GM23338 (cell line): ENCODE measurements at regions not wholly inside any gene's neighbourhood (a gene's known extent, or its start where the extent isn't known, plus 50 kb on each side); places are given as distances from the start of the nearest gene placed in this dataset.
A peak's percentile ranks its signal among the peaks of the same experiment; 100 is the strongest.
"Not testable (repeated sequence)": the region's sequence is repeated elsewhere in the genome, so short reads cannot be mapped to it uniquely, and the experiment has no call there.

ENCODE experiments used
- ATAC-seq: fragments of 200-7000 bp; cut with Tn5 transposase; 3 replicates; pipeline ENCODE4 v1.9.1; 2020
- DNase-seq: peaks from one replicate; pipeline ENCODE4 v3.0.0-alpha.2; 2015; ENCODE audit warnings: low spot score
- H2AFZ ChIP-seq: fragments of 200-600 bp; sonication (generic); 2 replicates; pipeline ENCODE4 v1.8.0; 2016; ENCODE audit warnings: antibody characterized with exemption, mild to moderate bottlenecking, moderate library complexity
- H3F3A ChIP-seq: fragments of 200-600 bp; sonication (generic); replicated peaks from 2 replicates; pipeline ENCODE4 v1.8.0; 2017; ENCODE audit warnings: antibody characterized with exemption, mixed run types, low read depth
- H3K27ac ChIP-seq: fragments of 200-600 bp; sonication (generic); 2 replicates; pipeline ENCODE4 v1.6.1; 2016; ENCODE audit warnings: low read depth
- H3K27me3 ChIP-seq: fragments of 200-600 bp; sonication (generic); 2 replicates; pipeline ENCODE4 v1.8.0; 2016; ENCODE audit warnings: mild to moderate bottlenecking, mixed run types, moderate library complexity; ENCODE audit not compliant: insufficient read depth
- H3K36me3 ChIP-seq: fragments of 200-600 bp; sonication (generic); 2 replicates; pipeline ENCODE4 v1.8.0; 2016; ENCODE audit warnings: mild to moderate bottlenecking; ENCODE audit not compliant: insufficient read depth
- H3K4me1 ChIP-seq: fragments of 200-600 bp; sonication (generic); 2 replicates; pipeline ENCODE4 v1.8.0; 2016; ENCODE audit warnings: mild to moderate bottlenecking, moderate library complexity; ENCODE audit not compliant: insufficient read depth
- H3K4me2 ChIP-seq: fragments of 200-600 bp; sonication (generic); 2 replicates; pipeline ENCODE4 v1.7.1; 2017; ENCODE audit warnings: mixed run types
- H3K4me3 ChIP-seq: fragments of 200-600 bp; sonication (generic); 2 replicates; pipeline ENCODE4 v1.6.1; 2016; ENCODE audit warnings: mixed run types
- H3K79me2 ChIP-seq: fragments of 200-600 bp; sonication (generic); replicated peaks from 2 replicates; pipeline ENCODE4 v1.8.0; 2017; ENCODE audit warnings: mild to moderate bottlenecking; ENCODE audit not compliant: insufficient read depth
- H3K9me2 ChIP-seq: fragments of 200-600 bp; sonication (generic); 2 replicates; pipeline ENCODE4 v1.8.0; 2017; ENCODE audit not compliant: insufficient read depth
- H4K20me1 ChIP-seq: fragments of 200-600 bp; sonication (generic); replicated peaks from 2 replicates; pipeline ENCODE4 v1.8.0; 2017; ENCODE audit warnings: mild to moderate bottlenecking; ENCODE audit not compliant: insufficient read depth
- H3K27ac Mint-ChIP-seq: 2 replicates; pipeline ENCODE4 v1.8.0; 2020; ENCODE audit warnings: inconsistent platforms, mild to moderate bottlenecking, moderate library complexity, mixed read lengths
- H3K27me3 Mint-ChIP-seq: 3 replicates; pipeline ENCODE4 v1.8.0; 2022; ENCODE audit warnings: low read depth, mild to moderate bottlenecking, moderate library complexity, mixed read lengths, inconsistent platforms; ENCODE audit not compliant: insufficient read depth, poor library complexity
- H3K36me3 Mint-ChIP-seq: 3 replicates; pipeline ENCODE4 v1.8.0; 2021; ENCODE audit warnings: low read depth, mild to moderate bottlenecking, inconsistent platforms, moderate library complexity, mixed read lengths
- H3K4me1 Mint-ChIP-seq: 3 replicates; pipeline ENCODE4 v1.8.0; 2020; ENCODE audit warnings: mild to moderate bottlenecking, inconsistent platforms, mixed read lengths
- H3K4me3 Mint-ChIP-seq: 3 replicates; pipeline ENCODE4 v1.8.0; 2021; ENCODE audit warnings: moderate library complexity, mild to moderate bottlenecking, inconsistent platforms, mixed read lengths
- H3K9me3 Mint-ChIP-seq: 3 replicates; pipeline ENCODE4 v1.8.0; 2020; ENCODE audit warnings: moderate library complexity, mild to moderate bottlenecking, inconsistent platforms, mixed read lengths
- TF ChIP-seq, protein P1 (sequence below): fragments of 250-450 bp; sonication (Bioruptor Pico); IDR thresholded peaks from 2 replicates; pipeline ENCODE4 v1.5.0; 2020; ENCODE audit warnings: mild to moderate bottlenecking, moderate library complexity
- TF ChIP-seq, protein P2 (sequence below): IDR thresholded peaks from one replicate; pipeline ENCODE4 v1.6.1; 2018; ENCODE audit warnings: antibody characterized with exemption; ENCODE audit not compliant: unreplicated experiment

DNA sequence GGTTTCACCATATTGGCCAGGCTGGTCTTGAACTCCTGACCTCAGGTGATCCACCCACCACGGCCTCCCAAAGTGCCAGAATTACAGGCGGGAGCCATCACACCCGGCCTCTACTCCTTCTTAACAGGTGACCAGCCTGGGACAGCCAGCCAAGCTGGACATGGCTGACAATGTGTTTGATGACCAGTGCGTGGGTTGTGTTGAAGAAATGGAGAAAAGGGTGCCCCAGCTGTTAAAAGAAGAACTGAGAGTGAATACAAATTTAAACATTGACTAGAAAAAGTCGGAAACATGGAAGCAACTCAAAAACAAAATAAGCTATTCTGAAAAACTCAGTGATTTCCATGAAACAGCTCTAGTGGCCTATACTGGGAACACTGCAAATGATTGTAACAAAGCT is 86.5 kb upstream of the CLPB start (continued):
- TF ChIP-seq, protein P1, sequence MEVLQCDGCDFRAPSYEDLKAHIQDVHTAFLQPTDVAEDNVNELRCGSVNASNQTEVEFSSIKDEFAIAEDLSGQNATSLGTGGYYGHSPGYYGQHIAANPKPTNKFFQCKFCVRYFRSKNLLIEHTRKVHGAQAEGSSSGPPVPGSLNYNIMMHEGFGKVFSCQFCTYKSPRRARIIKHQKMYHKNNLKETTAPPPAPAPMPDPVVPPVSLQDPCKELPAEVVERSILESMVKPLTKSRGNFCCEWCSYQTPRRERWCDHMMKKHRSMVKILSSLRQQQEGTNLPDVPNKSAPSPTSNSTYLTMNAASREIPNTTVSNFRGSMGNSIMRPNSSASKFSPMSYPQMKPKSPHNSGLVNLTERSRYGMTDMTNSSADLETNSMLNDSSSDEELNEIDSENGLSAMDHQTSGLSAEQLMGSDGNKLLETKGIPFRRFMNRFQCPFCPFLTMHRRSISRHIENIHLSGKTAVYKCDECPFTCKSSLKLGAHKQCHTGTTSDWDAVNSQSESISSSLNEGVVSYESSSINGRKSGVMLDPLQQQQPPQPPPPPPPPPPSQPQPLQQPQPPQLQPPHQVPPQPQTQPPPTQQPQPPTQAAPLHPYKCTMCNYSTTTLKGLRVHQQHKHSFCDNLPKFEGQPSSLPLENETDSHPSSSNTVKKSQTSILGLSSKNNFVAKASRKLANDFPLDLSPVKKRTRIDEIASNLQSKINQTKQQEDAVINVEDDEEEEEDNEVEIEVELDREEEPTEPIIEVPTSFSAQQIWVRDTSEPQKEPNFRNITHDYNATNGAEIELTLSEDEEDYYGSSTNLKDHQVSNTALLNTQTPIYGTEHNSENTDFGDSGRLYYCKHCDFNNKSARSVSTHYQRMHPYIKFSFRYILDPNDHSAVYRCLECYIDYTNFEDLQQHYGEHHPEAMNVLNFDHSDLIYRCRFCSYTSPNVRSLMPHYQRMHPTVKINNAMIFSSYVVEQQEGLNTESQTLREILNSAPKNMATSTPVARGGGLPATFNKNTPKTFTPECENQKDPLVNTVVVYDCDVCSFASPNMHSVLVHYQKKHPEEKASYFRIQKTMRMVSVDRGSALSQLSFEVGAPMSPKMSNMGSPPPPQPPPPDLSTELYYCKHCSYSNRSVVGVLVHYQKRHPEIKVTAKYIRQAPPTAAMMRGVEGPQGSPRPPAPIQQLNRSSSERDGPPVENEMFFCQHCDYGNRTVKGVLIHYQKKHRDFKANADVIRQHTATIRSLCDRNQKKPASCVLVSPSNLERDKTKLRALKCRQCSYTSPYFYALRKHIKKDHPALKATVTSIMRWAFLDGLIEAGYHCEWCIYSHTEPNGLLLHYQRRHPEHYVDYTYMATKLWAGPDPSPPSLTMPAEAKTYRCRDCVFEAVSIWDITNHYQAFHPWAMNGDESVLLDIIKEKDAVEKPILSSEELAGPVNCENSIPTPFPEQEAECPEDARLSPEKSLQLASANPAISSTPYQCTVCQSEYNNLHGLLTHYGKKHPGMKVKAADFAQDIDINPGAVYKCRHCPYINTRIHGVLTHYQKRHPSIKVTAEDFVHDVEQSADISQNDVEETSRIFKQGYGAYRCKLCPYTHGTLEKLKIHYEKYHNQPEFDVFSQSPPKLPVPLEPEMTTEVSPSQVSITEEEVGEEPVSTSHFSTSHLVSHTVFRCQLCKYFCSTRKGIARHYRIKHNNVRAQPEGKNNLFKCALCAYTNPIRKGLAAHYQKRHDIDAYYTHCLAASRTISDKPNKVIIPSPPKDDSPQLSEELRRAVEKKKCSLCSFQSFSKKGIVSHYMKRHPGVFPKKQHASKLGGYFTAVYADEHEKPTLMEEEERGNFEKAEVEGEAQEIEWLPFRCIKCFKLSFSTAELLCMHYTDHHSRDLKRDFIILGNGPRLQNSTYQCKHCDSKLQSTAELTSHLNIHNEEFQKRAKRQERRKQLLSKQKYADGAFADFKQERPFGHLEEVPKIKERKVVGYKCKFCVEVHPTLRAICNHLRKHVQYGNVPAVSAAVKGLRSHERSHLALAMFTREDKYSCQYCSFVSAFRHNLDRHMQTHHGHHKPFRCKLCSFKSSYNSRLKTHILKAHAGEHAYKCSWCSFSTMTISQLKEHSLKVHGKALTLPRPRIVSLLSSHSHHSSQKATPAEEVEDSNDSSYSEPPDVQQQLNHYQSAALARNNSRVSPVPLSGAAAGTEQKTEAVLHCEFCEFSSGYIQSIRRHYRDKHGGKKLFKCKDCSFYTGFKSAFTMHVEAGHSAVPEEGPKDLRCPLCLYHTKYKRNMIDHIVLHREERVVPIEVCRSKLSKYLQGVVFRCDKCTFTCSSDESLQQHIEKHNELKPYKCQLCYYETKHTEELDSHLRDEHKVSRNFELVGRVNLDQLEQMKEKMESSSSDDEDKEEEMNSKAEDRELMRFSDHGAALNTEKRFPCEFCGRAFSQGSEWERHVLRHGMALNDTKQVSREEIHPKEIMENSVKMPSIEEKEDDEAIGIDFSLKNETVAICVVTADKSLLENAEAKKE (CRISPR knock-in tag), result no peak
- TF ChIP-seq, protein P2, sequence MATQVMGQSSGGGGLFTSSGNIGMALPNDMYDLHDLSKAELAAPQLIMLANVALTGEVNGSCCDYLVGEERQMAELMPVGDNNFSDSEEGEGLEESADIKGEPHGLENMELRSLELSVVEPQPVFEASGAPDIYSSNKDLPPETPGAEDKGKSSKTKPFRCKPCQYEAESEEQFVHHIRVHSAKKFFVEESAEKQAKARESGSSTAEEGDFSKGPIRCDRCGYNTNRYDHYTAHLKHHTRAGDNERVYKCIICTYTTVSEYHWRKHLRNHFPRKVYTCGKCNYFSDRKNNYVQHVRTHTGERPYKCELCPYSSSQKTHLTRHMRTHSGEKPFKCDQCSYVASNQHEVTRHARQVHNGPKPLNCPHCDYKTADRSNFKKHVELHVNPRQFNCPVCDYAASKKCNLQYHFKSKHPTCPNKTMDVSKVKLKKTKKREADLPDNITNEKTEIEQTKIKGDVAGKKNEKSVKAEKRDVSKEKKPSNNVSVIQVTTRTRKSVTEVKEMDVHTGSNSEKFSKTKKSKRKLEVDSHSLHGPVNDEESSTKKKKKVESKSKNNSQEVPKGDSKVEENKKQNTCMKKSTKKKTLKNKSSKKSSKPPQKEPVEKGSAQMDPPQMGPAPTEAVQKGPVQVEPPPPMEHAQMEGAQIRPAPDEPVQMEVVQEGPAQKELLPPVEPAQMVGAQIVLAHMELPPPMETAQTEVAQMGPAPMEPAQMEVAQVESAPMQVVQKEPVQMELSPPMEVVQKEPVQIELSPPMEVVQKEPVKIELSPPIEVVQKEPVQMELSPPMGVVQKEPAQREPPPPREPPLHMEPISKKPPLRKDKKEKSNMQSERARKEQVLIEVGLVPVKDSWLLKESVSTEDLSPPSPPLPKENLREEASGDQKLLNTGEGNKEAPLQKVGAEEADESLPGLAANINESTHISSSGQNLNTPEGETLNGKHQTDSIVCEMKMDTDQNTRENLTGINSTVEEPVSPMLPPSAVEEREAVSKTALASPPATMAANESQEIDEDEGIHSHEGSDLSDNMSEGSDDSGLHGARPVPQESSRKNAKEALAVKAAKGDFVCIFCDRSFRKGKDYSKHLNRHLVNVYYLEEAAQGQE, result no peak

DNA sequence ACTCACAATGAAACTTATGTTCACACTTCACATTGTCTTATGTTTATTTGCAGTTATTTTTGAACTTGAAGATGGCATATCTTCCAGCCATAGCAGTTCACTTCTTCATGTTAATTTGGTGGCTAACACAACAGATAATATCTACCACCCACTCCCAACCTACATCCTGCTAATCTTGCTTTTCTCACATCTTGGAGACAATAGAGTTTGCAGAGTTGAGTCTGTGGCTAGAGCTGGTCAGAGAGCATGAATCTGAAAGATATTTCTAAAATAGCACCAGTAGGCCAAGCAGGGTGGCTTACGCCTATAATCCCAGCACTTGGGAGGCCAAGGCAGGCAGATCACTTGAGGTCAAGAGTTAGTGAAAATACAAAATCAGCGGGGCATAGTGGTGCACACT is 85.6 kb upstream of the CLPB start:
- H3K36me3 Mint-ChIP-seq, H3F3A ChIP-seq, H4K20me1 ChIP-seq, H3K4me3 ChIP-seq, H3K4me2 ChIP-seq, H3K27me3 Mint-ChIP-seq, H3K4me1 ChIP-seq, DNase-seq, H3K9me3 Mint-ChIP-seq, ATAC-seq, H3K79me2 ChIP-seq, H3K9me2 ChIP-seq, H3K4me3 Mint-ChIP-seq, H3K27ac Mint-ChIP-seq, H3K27ac ChIP-seq, H3K36me3 ChIP-seq, H3K4me1 Mint-ChIP-seq, H3K27me3 ChIP-seq: not testable (repeated sequence)
- H2AFZ ChIP-seq, result 0 out of 2 replicates have a peak overlapping the region, but pooled peaks have one; percentile 12
